ENCODE measurements at regions not wholly inside any gene's neighbourhood (a gene's known extent, or its start where the extent isn't known, plus 50 kb on each side); places are given as distances from the start of the nearest gene placed in this dataset.

GRCh38 chr9:23926368-23926767, 100.3 kb upstream of the ELAVL2 start:
- no peak overlapping the region for H3K27ac ChIP-seq (replicated peaks)
- no peak for DNase-seq (ENCODE audit: low read depth in 1 of 2, low spot score in 1 of 2)
- no peak overlapping the region for H3K4me3 ChIP-seq (replicated peaks; ENCODE audit: insufficient read depth, low read length)
- TF ChIP-seq CTCF (IDR thresholded peaks at IDR 0.05; ENCODE audit: insufficient read depth, low read length), result no peak
- no peak for TF ChIP-seq GABPA (IDR thresholded peaks at IDR 0.05; ENCODE audit: low read depth)
- TF ChIP-seq REST (IDR thresholded peaks at IDR 0.05; ENCODE audit: insufficient replicate concordance, low read depth), result no peak
- no peak for TF ChIP-seq SPI1 (IDR thresholded peaks at IDR 0.05; ENCODE audit: borderline replicate concordance, low read depth)
- no peak for TF ChIP-seq POLR2AphosphoS5 (IDR thresholded peaks at IDR 0.05; ENCODE audit: low read depth)
- no peaks in the 10 kb centered on the region for H3K27me3 ChIP-seq (ENCODE audit: insufficient read depth, poor library complexity, severe bottlenecking)

- Histone ChIP-seq H3K27ac (replicated peaks) (no peak overlapping the region), H3K27me3 (ENCODE audit: insufficient read depth, poor library complexity, severe bottlenecking) (no peaks in the 10 kb centered on the region), H3K4me3 (replicated peaks; ENCODE audit: insufficient read depth, low read length) (no peak overlapping the region)
- no peak for DNase-seq (ENCODE audit: low read depth in 1 of 2, low spot score in 1 of 2)
- no peak for TF ChIP-seq CTCF (IDR thresholded peaks at IDR 0.05; ENCODE audit: insufficient read depth, low read length)
- TF ChIP-seq REST (IDR thresholded peaks at IDR 0.05; ENCODE audit: insufficient replicate concordance, low read depth), result no peak
- TF ChIP-seq GABPA (IDR thresholded peaks at IDR 0.05; ENCODE audit: low read depth), result no peak
- no peak for TF ChIP-seq SPI1 (IDR thresholded peaks at IDR 0.05; ENCODE audit: borderline replicate concordance, low read depth)
- TF ChIP-seq POLR2AphosphoS5 (IDR thresholded peaks at IDR 0.05; ENCODE audit: low read depth), result no peak
These were observed 88.5 kb upstream of the ELAVL2 start for GRCh38 chr9:23914431-23915003.

- Histone ChIP-seq H3K27ac (replicated peaks) (no peak overlapping the region), H3K4me3 (replicated peaks; ENCODE audit: insufficient read depth, low read length) (no peak overlapping the region), H3K27me3 (ENCODE audit: insufficient read depth, poor library complexity, severe bottlenecking) (no peaks in the 10 kb centered on the region)
- TF ChIP-seq REST (IDR thresholded peaks at IDR 0.05; ENCODE audit: insufficient replicate concordance, low read depth) (no peak), GABPA (IDR thresholded peaks at IDR 0.05; ENCODE audit: low read depth) (no peak), SPI1 (IDR thresholded peaks at IDR 0.05; ENCODE audit: borderline replicate concordance, low read depth) (no peak), CTCF (IDR thresholded peaks at IDR 0.05; ENCODE audit: insufficient read depth, low read length) (no peak), POLR2AphosphoS5 (IDR thresholded peaks at IDR 0.05; ENCODE audit: low read depth) (no peak)
- DNase-seq (ENCODE audit: low read depth in 1 of 2, low spot score in 1 of 2), result no peak
These were observed 81.3 kb upstream of the ELAVL2 start for GRCh38 chr9:23907343-23907742.

Data from HL-60 (cell line).